ENCODE measurements at regions not wholly inside any gene's neighbourhood (a gene's known extent, or its start where the extent isn't known, plus 50 kb on each side); places are given as distances from the start of the nearest gene placed in this dataset.
A peak's percentile ranks its signal among the peaks of the same experiment; 100 is the strongest.
"Not testable (repeated sequence)": the region's sequence is repeated elsewhere in the genome, so short reads cannot be mapped to it uniquely, and the experiment has no call there.

GRCh38 chr4:34485252-34485651, 1759.1 kb downstream of the ARAP2 start:
- Histone ChIP-seq H3K9ac (ENCODE audit: insufficient read length, low read depth) (no peak overlapping the region), H3K36me3 (ENCODE audit: insufficient read depth, insufficient read length, low read length) (no peaks in the 10 kb centered on the region), H3K4me3 (ENCODE audit: insufficient read length, low read depth) (no peak overlapping the region), H3K27me3 (ENCODE audit: insufficient read depth, insufficient read length) (no peaks in the 10 kb centered on the region), H3K9me3 (ENCODE audit: insufficient read depth, low read length) (no peaks in the 10 kb centered on the region), H3K4me1 (ENCODE audit: insufficient read depth, insufficient read length) (no peaks in the 10 kb centered on the region)
- TF ChIP-seq YY1 (IDR thresholded peaks at IDR 0.05; ENCODE audit: insufficient read depth, insufficient read length) (no peak), SUZ12 (IDR thresholded peaks at IDR 0.05; ENCODE audit: extremely low read depth, insufficient read depth, insufficient read length) (no peak), ZNF274 (IDR thresholded peaks at IDR 0.05; ENCODE audit: low read depth, low read length) (no peak)
- DNase-seq (ENCODE audit: low read depth, low spot score): no peak

GRCh38 chr4:34486461-34487363, 1757.6 kb downstream of the ARAP2 start:
- no peak for TF ChIP-seq ZNF274 (IDR thresholded peaks at IDR 0.05; ENCODE audit: low read depth, low read length)
- no peak for TF ChIP-seq YY1 (IDR thresholded peaks at IDR 0.05; ENCODE audit: insufficient read depth, insufficient read length)
- no peak for TF ChIP-seq SUZ12 (IDR thresholded peaks at IDR 0.05; ENCODE audit: extremely low read depth, insufficient read depth, insufficient read length)
- Histone ChIP-seq H3K4me1 (ENCODE audit: insufficient read depth, insufficient read length) (no peaks in the 10 kb centered on the region), H3K36me3 (ENCODE audit: insufficient read depth, insufficient read length, low read length) (no peaks in the 10 kb centered on the region), H3K9ac (ENCODE audit: insufficient read length, low read depth) (no peak overlapping the region), H3K27me3 (ENCODE audit: insufficient read depth, insufficient read length) (no peaks in the 10 kb centered on the region), H3K9me3 (ENCODE audit: insufficient read depth, low read length) (no peaks in the 10 kb centered on the region), H3K4me3 (ENCODE audit: insufficient read length, low read depth) (no peak overlapping the region)
- no peak for DNase-seq (ENCODE audit: low read depth, low spot score)

DNA sequence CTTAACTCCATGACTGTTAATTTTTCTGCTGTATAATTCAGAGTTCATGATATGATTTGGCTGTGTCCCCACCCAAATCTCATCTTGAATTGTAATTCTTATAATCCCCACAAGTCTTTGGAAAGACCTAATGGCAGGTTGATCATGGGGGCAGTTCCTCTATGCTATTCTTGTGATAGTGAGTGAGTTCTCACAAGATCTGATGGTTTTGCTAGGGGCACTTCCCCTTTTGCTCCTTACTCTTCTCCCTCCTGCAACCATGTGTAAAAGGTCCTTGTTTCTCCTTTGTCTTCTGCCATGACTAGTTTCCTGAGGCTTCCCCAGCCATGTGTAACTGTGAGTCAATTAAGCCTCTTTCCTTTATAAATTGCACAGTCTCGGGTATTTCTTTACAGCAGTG, 1751.9 kb downstream of the ARAP2 start:
- Histone ChIP-seq H3K27me3 (ENCODE audit: insufficient read depth, insufficient read length) (no peaks in the 10 kb centered on the region), H3K36me3 (ENCODE audit: insufficient read depth, insufficient read length, low read length) (no peaks in the 10 kb centered on the region)
- no peak for DNase-seq (ENCODE audit: low read depth, low spot score)

GRCh38 chr4:34502086-34502485, 1742.2 kb downstream of the ARAP2 start:
- DNase-seq (ENCODE audit: low read depth, low spot score): no peak
- Histone ChIP-seq H3K4me3 (ENCODE audit: insufficient read length, low read depth) (no peak overlapping the region), H3K4me1 (ENCODE audit: insufficient read depth, insufficient read length) (no peaks in the 10 kb centered on the region), H3K9ac (ENCODE audit: insufficient read length, low read depth) (no peak overlapping the region), H3K36me3 (ENCODE audit: insufficient read depth, insufficient read length, low read length) (no peaks in the 10 kb centered on the region), H3K9me3 (ENCODE audit: insufficient read depth, low read length) (peaks cover 8% of the 10 kb centered on the region; the same call in 1 of the 2 replicates), H3K27me3 (ENCODE audit: insufficient read depth, insufficient read length) (no peaks in the 10 kb centered on the region)
- no peak for TF ChIP-seq SUZ12 (IDR thresholded peaks at IDR 0.05; ENCODE audit: extremely low read depth, insufficient read depth, insufficient read length)
- TF ChIP-seq YY1 (IDR thresholded peaks at IDR 0.05; ENCODE audit: insufficient read depth, insufficient read length): no peak
- TF ChIP-seq ZNF274 (IDR thresholded peaks at IDR 0.05; ENCODE audit: low read depth, low read length): no peak

More for the DNA sequence above, 1751.9 kb downstream of the ARAP2 start:
- Histone ChIP-seq H3K9me3 (ENCODE audit: insufficient read depth, low read length) (no peaks in the 10 kb centered on the region), H3K4me3 (ENCODE audit: insufficient read length, low read depth) (no peak overlapping the region), H3K9ac (ENCODE audit: insufficient read length, low read depth) (no peak overlapping the region), H3K4me1 (ENCODE audit: insufficient read depth, insufficient read length) (no peaks in the 10 kb centered on the region)
- TF ChIP-seq ZNF274 (IDR thresholded peaks at IDR 0.05; ENCODE audit: low read depth, low read length) (no peak), SUZ12 (IDR thresholded peaks at IDR 0.05; ENCODE audit: extremely low read depth, insufficient read depth, insufficient read length) (no peak), YY1 (IDR thresholded peaks at IDR 0.05; ENCODE audit: insufficient read depth, insufficient read length) (no peak)

DNA sequence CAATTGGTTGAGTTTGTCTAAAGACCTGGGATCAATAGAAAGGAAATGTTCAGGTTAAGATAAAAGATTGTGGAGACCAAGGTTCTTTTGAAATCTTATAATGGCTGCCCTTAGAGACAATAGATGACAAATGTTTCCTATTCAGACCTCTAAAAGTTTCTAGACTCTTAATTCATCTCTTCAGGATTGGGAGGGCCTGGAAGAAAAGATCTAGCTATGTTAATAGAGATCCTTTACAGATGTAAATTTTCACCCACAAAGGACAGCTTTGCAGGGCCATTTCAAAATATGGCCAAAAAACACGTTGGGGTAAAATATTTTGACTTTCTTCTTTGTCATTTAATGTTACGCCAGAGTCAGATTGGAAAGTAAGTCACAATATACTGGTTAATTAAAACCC, 1739.6 kb downstream of the ARAP2 start:
- not testable (repeated sequence) for H3K27me3 ChIP-seq (ENCODE audit: insufficient read depth, insufficient read length); H3K36me3 ChIP-seq (ENCODE audit: insufficient read depth, insufficient read length, low read length); DNase-seq (ENCODE audit: low read depth, low spot score); H3K9me3 ChIP-seq (ENCODE audit: insufficient read depth, low read length); H3K4me3 ChIP-seq (ENCODE audit: insufficient read length, low read depth); H3K9ac ChIP-seq (ENCODE audit: insufficient read length, low read depth); H3K4me1 ChIP-seq (ENCODE audit: insufficient read depth, insufficient read length)

DNA sequence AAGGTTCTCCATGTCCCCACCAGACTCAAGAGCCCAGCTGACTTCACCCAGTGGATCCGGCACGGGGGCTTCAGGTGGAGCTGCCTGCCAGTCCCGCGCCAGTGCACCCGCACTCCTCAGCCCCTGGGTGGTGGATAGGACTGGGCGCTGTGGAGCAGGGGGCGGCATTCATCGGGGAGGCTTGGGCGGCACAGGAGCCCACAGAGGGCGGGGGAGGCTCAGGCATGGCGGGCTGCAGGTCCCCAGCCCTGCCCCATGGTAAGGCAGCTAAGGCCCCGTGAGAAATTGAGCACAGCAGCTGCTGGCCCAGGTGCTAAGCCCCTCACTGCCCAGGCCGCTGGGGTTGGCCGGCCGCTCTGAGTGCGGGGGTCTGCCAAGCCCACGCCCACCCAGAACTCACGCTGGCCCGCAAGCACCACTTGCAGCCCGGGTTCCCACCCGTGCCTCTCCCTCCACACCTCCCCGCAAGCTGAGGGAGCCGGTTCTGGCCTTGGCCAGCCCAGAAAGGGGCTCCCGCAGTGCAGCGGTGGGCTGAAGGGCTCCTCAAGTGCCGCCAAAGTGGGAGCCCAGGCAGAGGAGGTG, 1737.7 kb downstream of the ARAP2 start:
- H3K27me3 ChIP-seq (ENCODE audit: insufficient read depth, insufficient read length); DNase-seq (ENCODE audit: low read depth, low spot score); H3K4me1 ChIP-seq (ENCODE audit: insufficient read depth, insufficient read length): not testable (repeated sequence)

GRCh38 chr4:34512616-34513015, 1731.7 kb downstream of the ARAP2 start:
- DNase-seq (ENCODE audit: low read depth, low spot score): peak; percentile 15
- Histone ChIP-seq H3K27me3 (ENCODE audit: insufficient read depth, insufficient read length) (no peaks in the 10 kb centered on the region), H3K36me3 (ENCODE audit: insufficient read depth, insufficient read length, low read length) (no peaks in the 10 kb centered on the region), H3K4me1 (ENCODE audit: insufficient read depth, insufficient read length) (no peaks in the 10 kb centered on the region), H3K9ac (ENCODE audit: insufficient read length, low read depth) (no peak overlapping the region), H3K4me3 (ENCODE audit: insufficient read length, low read depth) (no peak overlapping the region), H3K9me3 (ENCODE audit: insufficient read depth, low read length) (0 out of 2 replicates have a peak, but pooled peaks cover 13% of the 10 kb centered on the region)
- no peak for TF ChIP-seq ZNF274 (IDR thresholded peaks at IDR 0.05; ENCODE audit: low read depth, low read length)
- no peak for TF ChIP-seq SUZ12 (IDR thresholded peaks at IDR 0.05; ENCODE audit: extremely low read depth, insufficient read depth, insufficient read length)
- TF ChIP-seq YY1 (IDR thresholded peaks at IDR 0.05; ENCODE audit: insufficient read depth, insufficient read length): no peak

More for the DNA sequence above, 1737.7 kb downstream of the ARAP2 start:
- not testable (repeated sequence) for H3K9me3 ChIP-seq (ENCODE audit: insufficient read depth, low read length); H3K4me3 ChIP-seq (ENCODE audit: insufficient read length, low read depth); H3K9ac ChIP-seq (ENCODE audit: insufficient read length, low read depth); H3K36me3 ChIP-seq (ENCODE audit: insufficient read depth, insufficient read length, low read length)

All from NT2/D1 (cell line).